ENCODE measurements at regions not wholly inside any gene's neighbourhood (a gene's known extent, or its start where the extent isn't known, plus 50 kb on each side); places are given as distances from the start of the nearest gene placed in this dataset.

DNA sequence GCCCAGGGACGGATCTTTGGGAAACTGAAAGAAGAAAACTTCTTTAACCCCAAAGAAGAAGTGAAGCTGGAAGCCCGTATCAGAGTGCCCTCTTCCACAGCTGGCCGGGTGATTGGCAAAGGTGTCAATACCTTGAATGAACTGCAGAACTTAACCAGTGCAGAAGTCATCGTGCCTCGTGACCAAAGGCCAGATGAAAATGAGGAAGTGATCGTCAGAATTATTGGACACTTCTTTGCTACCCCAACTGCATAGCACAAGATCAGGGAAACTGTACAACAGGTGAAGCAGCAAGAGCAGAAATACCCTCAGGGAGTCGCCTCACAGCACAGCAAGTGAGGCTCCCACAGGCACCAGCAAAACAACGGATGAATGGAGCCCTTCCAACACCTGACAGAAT, 114.0 kb downstream of the NBPF12 start:
- Histone ChIP-seq H2BK120ac (ENCODE audit: low read depth, low read length) (no peak overlapping the region), H3K56ac (ENCODE audit: extremely low read depth, insufficient read depth, low read length) (no peak overlapping the region), H4K20me1 (ENCODE audit: insufficient read depth, low read length) (no peaks in the 10 kb centered on the region), H3K4ac (ENCODE audit: low read depth, low read length) (no peak overlapping the region), H3K4me2 (ENCODE audit: low read depth, low read length) (no peak overlapping the region), H3K14ac (replicated peaks; ENCODE audit: low read depth, low read length) (no peak overlapping the region), H3K27ac (ENCODE audit: insufficient read depth, low read length) (no peak overlapping the region), H4K5ac (ENCODE audit: low read depth, low read length) (no peak overlapping the region), H3K18ac (ENCODE audit: low read depth, low read length) (no peak overlapping the region), H3K23ac (ENCODE audit: low read depth, low read length) (no peak overlapping the region), H3K9me1 (ENCODE audit: insufficient read depth, low read length) (no peaks in the 10 kb centered on the region), H2BK15ac (ENCODE audit: low read depth, low read length) (no peak overlapping the region), H3K79me1 (ENCODE audit: low read depth in 1 of 2, low read length in 2 of 2) (no peaks in the 10 kb centered on the region), H2AK5ac (ENCODE audit: low read depth, low read length) (no peak overlapping the region), H3K36me3 (ENCODE audit: control insufficient read depth, insufficient read depth, low read length) (no peaks in the 10 kb centered on the region), H2AK9ac (replicated peaks; ENCODE audit: low read depth, low read length, poor library complexity) (no peak overlapping the region), H3K9me3 (ENCODE audit: control insufficient read depth, insufficient read depth, low read length) (no peaks in the 10 kb centered on the region), H3K9ac (ENCODE audit: low read depth, low read length) (no peak overlapping the region), H3K4me1 (ENCODE audit: control insufficient read depth, insufficient read depth, low read length) (no peaks in the 10 kb centered on the region), H2BK20ac (ENCODE audit: low read depth, low read length) (no peak overlapping the region), H2AFZ (replicated peaks; ENCODE audit: low read length, poor library complexity) (no peak overlapping the region), H4K91ac (ENCODE audit: insufficient read depth, low read depth, low read length) (no peak overlapping the region), H3K27me3 (ENCODE audit: control insufficient read depth, insufficient read depth, low read length) (no peaks in the 10 kb centered on the region), H4K8ac (ENCODE audit: low read depth in 2 of 2, low read length in 2 of 2) (no peak overlapping the region), H3K4me3 (ENCODE audit: insufficient read depth, low read depth, low read length) (no peak overlapping the region), H2BK5ac (ENCODE audit: low read depth, low read length, poor library complexity, severe bottlenecking) (no peak overlapping the region)
- no TSS peak for BruUV-seq (replicated peaks)
- ChIA-PET CTCF (no interaction called here), POLR2A (ENCODE audit: unreplicated experiment) (no interaction called here)
- ATAC-seq (ENCODE audit: low read depth) = no peak
- TF ChIP-seq SMC3 (IDR thresholded peaks at IDR 0.05; ENCODE audit: low read depth, low read length) = no peak
- in situ Hi-C loops (cut with MboI; ENCODE audit: low sequenced_read_pairs) (no loop called here), intact Hi-C loops (cut with micrococcal nuclease) (no loop called here), dilution Hi-C loops (cut with HindIII; ENCODE audit: low sequenced_read_pairs, unreplicated experiment) (no loop called here)
- WGBS, 2 experiments (ENCODE audit: extremely low coverage in 2 of 2, insufficient read length in 1 of 2) = no CpG with 5 or more reads among the region's 8 CpGs
- DNase-seq = no peak

All from IMR-90 (cell line).